ENCODE measurements at regions not wholly inside any gene's neighbourhood (a gene's known extent, or its start where the extent isn't known, plus 50 kb on each side); places are given as distances from the start of the nearest gene placed in this dataset.
"Not testable (repeated sequence)": the region's sequence is repeated elsewhere in the genome, so short reads cannot be mapped to it uniquely, and the experiment has no call there.

GRCh38 chr16:15307184-15307583, 70.9 kb downstream of the NPIPA5 start:
- not testable (repeated sequence) for ATAC-seq, DNase-seq

GRCh38 chr16:15305889-15306288, 72.2 kb downstream of the NPIPA5 start:
- ATAC-seq, DNase-seq: not testable (repeated sequence)

GRCh38 chr16:15303667-15304324, 74.3 kb downstream of the NPIPA5 start:
- not testable (repeated sequence) for ATAC-seq, DNase-seq

- DNase-seq, ATAC-seq: not testable (repeated sequence)
Measured at GRCh38 chr16:15297104-15297503, 81.0 kb downstream of the NPIPA5 start.

GRCh38 chr16:15274796-15275195, 103.3 kb downstream of the NPIPA5 start:
- DNase-seq, ATAC-seq: not testable (repeated sequence)

GRCh38 chr16:15273964-15274363, 104.1 kb downstream of the NPIPA5 start:
- ATAC-seq, DNase-seq: not testable (repeated sequence)

GRCh38 chr16:15266941-15267340, 111.2 kb downstream of the NPIPA5 start:
- ATAC-seq, DNase-seq: not testable (repeated sequence)

- ATAC-seq = not testable (repeated sequence)
Measured at GRCh38 chr16:15262212-15262611, 115.9 kb downstream of the NPIPA5 start.

GRCh38 chr16:15247971-15248370, 130.1 kb downstream of the NPIPA5 start:
- not testable (repeated sequence) for ATAC-seq

More at GRCh38 chr16:15262212-15262611, 115.9 kb downstream of the NPIPA5 start:
- not testable (repeated sequence) for DNase-seq

GRCh38 chr16:15236674-15237323, 141.3 kb downstream of the NPIPA5 start:
- DNase-seq, ATAC-seq: not testable (repeated sequence)

More at GRCh38 chr16:15247971-15248370, 130.1 kb downstream of the NPIPA5 start:
- DNase-seq = not testable (repeated sequence)

- DNase-seq, ATAC-seq: not testable (repeated sequence)
Measured at GRCh38 chr16:15235140-15235539, 141.1 kb upstream of the RRN3 start.

GRCh38 chr16:15234702-15235101, 140.6 kb upstream of the RRN3 start:
- not testable (repeated sequence) for DNase-seq, ATAC-seq

- not testable (repeated sequence) for ATAC-seq, DNase-seq
Measured at GRCh38 chr16:15230432-15230831, 136.4 kb upstream of the RRN3 start.

GRCh38 chr16:15229661-15230060, 135.6 kb upstream of the RRN3 start:
- DNase-seq, ATAC-seq: not testable (repeated sequence)

GRCh38 chr16:15224651-15225050, 130.6 kb upstream of the RRN3 start:
- DNase-seq, ATAC-seq: not testable (repeated sequence)

GRCh38 chr16:15223398-15223797, 129.3 kb upstream of the RRN3 start:
- not testable (repeated sequence) for DNase-seq, ATAC-seq

GRCh38 chr16:15219679-15220615, 125.9 kb upstream of the RRN3 start:
- peak; percentile 80 for ATAC-seq
- not testable (repeated sequence) for DNase-seq

GRCh38 chr16:15218856-15219500, 124.9 kb upstream of the RRN3 start:
- ATAC-seq, DNase-seq: not testable (repeated sequence)

- not testable (repeated sequence) for ATAC-seq, DNase-seq
Measured at GRCh38 chr16:15207202-15207981, 113.3 kb upstream of the RRN3 start.

GRCh38 chr16:15206439-15206838, 112.4 kb upstream of the RRN3 start:
- not testable (repeated sequence) for ATAC-seq, DNase-seq

Data from stimulated activated naive CD8-positive, alpha-beta T cell treated with anti-CD3 and anti-CD28 coated beads, Interleukin-15, Interleukin-2, amounts not matched to agents 100 U/mL and 50 U/mL, for 24 hours (primary cell).